T-helper 2 cell treated with Interferon-gamma antibody and Interleukin-4, amounts not matched to agents 100 ng/mL and 5 ng/mL, for 36 hours (primary cell): ENCODE measurements at regions not wholly inside any gene's neighbourhood (a gene's known extent, or its start where the extent isn't known, plus 50 kb on each side); places are given as distances from the start of the nearest gene placed in this dataset.

Experiments used
- intact Hi-C: fragments of 100-400 bp; cut with micrococcal nuclease; formaldehyde crosslinking; loops from one replicate; pipeline ENCODE4 v1.15.1; 2023

DNA sequence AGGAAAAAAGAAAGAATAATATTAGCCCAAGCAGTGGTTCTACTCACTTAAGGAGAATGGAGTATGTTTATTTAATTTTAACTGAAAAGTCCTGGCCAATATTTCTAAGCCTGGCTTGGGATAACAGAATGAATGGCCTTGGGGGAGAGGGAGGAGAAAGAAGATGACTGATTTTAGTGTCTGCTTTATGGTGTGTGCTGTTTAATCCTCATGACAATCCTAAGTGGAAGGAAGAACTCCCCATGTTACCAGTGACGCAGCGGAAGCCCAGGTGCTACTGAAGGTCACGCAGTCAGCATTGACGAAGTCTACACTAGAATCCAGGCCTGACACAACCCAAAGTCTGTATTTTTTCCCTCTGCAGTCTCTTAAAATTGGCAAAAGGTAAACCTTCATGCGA lies 50.5 kb downstream of the PALM2AKAP2 start:
- intact Hi-C loops, result no loop called here

DNA sequence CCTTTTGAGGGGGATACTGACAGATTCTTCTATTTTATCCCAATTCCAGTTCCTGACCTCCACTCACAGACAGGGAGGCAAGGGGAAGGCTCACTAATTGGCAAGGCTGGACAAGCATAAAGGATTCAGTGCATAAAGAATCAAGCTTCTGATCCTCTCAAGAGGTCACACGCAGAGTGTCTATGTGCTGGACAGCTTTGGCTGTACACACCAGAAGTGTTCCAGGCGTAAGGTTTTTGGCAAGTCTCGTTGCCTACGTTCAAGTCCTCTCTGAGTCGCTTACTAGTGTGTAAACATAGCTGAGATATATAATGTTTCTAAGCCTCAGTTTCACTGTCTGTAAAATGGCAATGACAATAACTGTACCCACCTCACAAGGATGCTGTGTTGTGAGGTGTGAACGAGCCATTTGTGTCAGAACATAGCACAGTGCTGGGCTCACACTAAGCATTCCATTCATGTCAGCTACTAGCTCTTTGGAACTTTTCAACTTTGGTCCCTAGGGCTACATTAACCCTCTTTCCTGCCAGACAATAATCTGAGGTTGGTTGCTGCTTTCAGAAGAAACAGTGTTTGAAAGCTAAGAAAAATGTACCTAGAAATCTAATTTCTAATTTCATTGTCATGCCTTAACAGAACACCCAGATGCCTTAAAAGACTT lies 52.1 kb downstream of the PALM2AKAP2 start:
- intact Hi-C loops, result no loop called here

DNA sequence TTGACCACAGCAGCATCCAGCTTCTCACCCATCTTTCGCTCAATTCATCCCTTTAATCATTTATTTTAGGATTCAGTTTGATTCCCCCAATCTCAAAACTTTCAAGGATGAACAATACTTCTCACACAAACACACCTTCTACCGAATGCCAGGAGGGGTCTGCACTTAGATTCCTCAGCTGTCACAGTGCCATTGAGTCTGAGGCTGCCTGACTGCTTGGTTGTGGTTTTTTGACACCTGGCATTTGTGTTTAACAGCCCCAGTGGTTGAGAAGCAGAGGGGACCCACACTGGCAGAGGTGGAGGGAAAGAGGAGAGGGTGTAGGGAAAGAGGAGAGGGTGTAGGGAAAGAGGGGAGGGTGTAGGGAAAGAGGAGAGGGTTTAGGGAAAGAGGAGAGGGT lies 54.9 kb downstream of the PALM2AKAP2 start:
- intact Hi-C loops, result no loop called here

DNA sequence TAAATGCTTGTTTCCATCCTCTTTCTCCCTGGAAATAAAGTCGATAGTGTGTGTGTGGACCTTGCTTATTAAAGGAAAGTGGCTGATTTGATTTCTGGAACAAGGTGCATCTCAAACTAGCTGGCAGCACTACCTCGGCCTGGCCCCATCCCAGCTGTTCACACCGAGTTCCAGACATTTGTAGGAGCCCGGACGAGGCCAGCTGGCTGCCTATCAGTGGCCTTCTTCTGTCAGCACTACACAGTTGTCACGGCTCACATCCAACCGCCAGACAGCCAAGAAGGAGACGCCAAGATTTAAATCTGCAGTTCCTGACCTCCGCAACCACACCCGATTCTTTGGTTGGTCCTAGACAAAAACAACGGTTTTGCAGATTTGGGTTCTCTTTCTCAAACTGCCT lies 63.6 kb downstream of the PALM2AKAP2 start:
- intact Hi-C loops, result no loop called here

GRCh38 chr9:109845226-109845625 lies 65.2 kb downstream of the PALM2AKAP2 start:
- intact Hi-C loops, result no loop called here

DNA sequence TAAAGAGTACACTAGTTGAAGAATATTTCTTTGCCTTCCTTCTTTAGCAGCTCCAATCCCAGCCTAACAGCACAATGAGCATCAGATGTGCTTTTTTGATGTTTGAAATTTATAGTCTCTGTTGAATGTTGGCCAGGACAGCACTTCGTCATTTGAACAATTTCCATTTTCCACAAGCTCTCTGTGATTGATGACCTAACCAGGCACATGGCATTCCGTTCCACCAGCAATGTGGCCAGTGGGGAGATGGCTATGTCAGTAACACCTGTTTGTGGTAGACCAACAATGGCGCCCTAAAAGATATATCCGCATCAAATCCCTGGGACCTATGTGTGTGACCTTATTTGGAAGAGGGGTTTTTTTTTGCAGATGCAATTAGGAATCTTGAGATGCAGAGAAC lies 66.8 kb downstream of the PALM2AKAP2 start:
- intact Hi-C loops, result no loop called here

DNA sequence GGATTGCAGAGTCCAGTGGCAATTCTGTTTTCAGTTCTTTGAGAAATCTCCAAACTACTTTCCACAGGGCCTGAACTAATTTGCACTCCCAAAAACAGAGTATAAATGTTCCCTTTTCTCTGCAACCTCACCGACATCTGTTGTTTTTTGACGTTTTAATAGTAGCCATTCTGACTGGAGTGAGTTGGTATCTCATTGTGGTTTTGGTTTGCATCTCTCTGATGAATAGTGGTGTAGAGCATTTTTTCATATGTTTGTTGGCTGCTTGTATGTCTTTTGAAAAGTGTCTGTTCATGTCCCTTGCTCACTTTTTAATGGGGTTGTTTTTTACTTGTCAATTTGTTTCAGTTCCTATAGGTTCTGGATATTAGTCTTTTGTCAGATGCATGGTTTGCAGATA lies 72.6 kb downstream of the PALM2AKAP2 start:
- intact Hi-C loops, result no loop called here

DNA sequence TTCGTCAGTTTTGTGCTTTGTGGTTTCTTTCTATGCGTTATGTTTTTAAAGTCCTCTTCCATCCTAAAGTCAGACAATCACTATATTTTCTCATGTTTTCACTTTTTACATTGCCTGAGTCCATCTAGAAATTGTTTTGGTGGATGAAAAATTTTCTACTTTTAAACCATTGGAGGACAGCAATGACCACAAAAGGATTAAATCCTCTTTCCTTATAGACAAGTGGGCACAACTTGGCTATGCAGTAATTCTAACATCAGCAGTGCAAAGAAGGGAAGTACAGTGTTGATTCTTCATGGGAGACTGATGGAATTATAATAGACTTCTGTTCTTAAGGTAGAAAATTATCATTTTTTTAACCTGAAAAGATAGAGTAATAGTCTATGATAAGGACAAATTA lies 75.5 kb downstream of the PALM2AKAP2 start:
- intact Hi-C loops, result no loop called here

GRCh38 chr9:109856785-109857184 lies 76.8 kb downstream of the PALM2AKAP2 start:
- intact Hi-C loops, result no loop called here

DNA sequence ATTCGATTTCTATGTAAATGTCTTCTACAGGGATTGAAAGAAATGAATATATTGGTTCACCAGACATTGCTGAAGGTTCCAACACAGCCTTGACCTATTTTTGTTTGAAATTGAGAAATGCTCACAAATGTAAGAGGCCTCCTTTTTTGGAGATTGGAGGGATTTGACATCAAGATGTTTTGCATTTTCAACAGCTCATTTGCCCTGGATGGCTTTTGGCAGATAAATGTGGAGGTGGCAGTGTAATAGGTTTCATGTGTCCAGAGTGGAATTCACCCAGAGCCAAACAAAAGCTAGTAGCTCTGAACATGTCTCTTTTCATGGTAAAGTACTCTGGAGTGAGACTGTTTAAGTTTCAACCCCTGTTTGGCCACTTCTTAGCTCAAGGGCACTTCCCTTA lies 77.3 kb downstream of the PALM2AKAP2 start:
- intact Hi-C loops, result no loop called here

- intact Hi-C loops, result no loop called here
These were observed 79.4 kb downstream of the PALM2AKAP2 start for GRCh38 chr9:109859447-109859846.

DNA sequence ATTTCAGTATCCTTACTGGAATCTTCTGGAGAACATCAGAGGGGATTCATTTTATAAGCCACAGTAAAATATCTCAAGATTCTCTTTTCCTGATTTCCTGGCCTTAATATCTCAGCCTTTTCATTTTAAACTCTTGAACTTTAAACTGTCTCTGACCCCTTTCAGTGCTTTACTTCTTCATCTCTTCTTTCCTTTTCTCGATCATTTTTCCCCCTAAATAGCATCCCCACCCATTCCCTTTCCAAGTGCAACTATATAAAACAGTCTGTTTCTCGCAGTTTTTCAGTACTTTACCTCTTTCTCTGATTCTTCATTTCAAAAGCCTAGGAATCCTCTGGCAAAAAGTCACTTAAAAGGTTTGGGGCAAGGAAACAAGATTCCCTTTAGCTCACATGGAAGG lies 80.5 kb downstream of the PALM2AKAP2 start:
- intact Hi-C loops, result no loop called here

GRCh38 chr9:109861499-109861898 lies 81.5 kb downstream of the PALM2AKAP2 start:
- intact Hi-C loops, result no loop called here

GRCh38 chr9:109861918-109862317 lies 81.9 kb downstream of the PALM2AKAP2 start:
- intact Hi-C loops, result loop anchor here (2.0 kb wide), 1 partner anchor 17 kb away; no protein-coding TSS in a partner anchor

DNA sequence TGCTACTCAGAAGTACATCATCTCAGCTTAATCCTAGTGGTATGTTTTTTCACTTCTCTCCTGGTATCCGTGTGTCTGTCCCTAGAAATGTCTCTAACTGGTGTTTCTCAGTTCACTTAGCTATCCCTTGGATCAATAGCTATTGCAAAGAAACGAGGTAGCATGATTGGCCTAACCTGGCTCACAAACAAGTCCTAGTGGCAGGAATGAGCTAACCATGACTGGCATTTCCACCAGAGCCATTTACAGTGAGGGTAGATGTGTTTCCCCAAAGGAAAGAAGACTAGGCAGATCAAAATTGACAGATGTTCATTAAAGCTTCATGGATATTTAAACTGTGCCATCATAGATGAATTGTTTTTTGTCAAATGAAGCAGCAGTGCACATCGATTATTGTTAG lies 82.5 kb downstream of the PALM2AKAP2 start:
- intact Hi-C loops, result loop anchor here (2.0 kb wide), 1 partner anchor 16 kb away; no protein-coding TSS in a partner anchor

DNA sequence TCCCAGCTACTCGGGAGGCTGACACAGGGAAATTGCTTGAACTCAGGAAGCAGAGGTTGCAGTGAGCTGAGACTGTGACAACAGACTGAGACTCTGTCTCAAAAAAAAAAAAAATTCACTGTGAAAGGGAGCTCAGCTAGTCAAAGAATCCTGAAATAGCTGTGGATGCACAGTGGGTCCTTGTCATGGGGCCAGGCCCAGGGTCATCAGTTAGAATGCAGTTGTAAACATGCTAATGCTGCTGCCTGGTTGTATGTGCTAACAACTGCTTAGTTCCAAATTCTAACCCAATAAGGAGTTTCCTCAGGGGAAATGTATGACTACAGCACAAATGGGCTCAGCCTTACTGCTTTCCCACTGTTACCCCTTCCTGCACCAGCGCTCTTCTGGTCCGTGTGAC lies 84.0 kb downstream of the PALM2AKAP2 start:
- intact Hi-C loops, result loop anchor here (2.0 kb wide), 1 partner anchor 15 kb away; no protein-coding TSS in a partner anchor

GRCh38 chr9:109865521-109865920 lies 85.5 kb downstream of the PALM2AKAP2 start:
- intact Hi-C loops, result no loop called here

GRCh38 chr9:109868207-109868606 lies 88.2 kb downstream of the PALM2AKAP2 start:
- intact Hi-C loops, result no loop called here

DNA sequence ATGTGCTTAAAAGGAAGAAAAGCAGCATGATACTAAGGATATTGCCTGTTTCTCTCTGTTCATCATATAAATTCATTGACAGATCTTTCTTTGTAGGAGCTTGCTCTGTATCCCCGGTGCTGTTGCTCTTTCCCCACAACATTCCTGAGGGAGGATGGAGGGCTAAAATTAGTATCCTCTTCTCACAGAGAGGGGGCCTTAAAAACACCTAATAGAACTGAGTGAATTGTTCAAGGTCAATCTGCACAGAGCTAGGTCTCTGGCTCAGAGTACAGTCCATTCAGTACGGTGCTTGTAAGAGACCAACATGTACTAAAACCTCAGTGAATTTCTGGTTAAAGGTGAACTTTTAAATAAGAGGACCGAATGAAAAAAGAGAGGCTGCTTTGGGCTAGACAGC lies 88.7 kb downstream of the PALM2AKAP2 start:
- intact Hi-C loops, result no loop called here

DNA sequence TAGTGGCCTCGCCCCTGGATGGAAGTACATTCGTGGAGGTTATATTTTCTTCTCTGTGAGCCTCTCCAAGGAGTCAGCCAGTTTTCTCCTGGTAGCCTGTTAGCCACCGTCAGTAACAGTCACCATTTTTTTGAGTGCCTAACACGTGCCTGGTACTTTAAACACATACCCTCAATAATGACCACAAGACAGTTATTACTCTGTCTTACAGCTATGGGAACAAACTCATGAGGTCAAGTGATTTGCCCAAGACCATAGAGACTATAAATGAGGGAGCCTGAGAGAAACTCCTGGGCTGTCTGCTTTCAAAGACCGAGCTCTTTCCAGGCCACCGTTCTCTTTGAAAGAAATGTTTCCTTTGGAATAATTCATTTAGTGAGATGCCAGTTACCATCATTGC lies 90.4 kb downstream of the PALM2AKAP2 start:
- intact Hi-C loops, result no loop called here

DNA sequence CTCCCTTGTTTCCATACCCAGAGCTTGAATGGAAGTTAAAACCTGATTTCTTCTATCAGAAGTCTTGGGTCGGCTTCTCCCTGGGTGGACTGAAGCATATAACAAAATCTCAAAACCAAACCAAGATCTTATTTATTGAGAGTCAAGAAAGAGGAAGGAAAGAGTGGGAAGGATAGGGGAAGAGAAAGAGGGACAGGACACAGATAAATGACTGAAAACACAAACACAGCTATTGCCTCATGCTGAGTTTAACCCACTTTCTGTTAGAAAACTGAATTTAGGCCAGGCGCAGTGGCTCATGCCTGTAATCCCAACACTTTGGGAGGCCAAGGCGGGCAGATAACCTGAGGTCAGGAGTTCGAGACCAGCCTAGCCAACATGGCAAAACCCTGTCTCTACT lies 92.9 kb downstream of the PALM2AKAP2 start:
- intact Hi-C loops, result no loop called here

DNA sequence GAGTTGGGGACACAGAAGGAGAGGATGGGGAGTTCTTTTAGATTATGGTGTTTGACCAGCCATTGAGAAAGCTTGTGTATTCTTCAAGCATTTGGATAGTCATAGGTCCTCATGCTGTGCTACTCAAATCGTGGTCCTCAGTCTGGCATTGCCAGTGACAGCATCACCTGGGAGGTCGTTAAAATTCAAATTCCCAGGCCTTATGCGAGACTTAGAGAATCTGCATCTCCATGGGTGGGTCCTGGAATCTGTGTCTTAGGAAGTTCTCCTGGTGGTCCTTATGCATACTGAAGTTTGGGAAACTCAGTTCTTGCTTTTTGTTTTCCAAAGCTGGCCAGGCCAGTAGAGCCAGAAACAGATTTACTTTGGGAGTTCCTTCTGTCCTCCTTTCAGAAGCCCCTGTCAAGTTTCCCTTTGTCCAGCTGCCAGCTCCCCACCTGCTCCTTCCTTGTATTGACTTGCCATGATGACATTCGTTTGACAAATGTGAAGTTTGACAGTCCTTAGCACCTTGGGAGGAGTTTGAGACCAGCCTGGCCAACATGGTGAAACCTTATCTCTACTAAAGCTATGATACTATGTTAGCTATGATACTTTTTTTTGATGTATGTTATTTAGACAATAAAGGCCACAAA lies 95.6 kb downstream of the PALM2AKAP2 start:
- intact Hi-C loops, result no loop called here
